ENCODE measurements at regions not wholly inside any gene's neighbourhood (a gene's known extent, or its start where the extent isn't known, plus 50 kb on each side); places are given as distances from the start of the nearest gene placed in this dataset.

DNA sequence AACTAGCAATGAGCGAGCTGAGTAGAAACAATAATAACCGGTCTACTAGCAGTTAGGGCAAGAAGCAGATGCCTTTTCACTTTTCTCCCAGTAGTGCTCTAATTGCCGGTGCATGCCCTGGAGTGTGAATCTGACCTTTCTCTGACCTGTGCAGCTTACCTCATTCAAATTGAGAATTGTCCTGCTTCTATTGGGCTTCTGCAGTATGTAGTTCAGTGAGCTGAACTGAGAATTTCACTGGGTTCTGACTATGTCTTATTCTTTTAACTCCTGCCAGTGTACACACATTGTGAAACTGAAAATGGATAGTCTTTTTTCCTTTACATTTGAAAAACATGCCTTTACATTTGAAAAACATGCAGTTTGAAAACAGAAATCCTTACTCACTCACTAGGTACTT lies 157.9 kb upstream of the GRM3 start:
- TF ChIP-seq, protein P1, sequence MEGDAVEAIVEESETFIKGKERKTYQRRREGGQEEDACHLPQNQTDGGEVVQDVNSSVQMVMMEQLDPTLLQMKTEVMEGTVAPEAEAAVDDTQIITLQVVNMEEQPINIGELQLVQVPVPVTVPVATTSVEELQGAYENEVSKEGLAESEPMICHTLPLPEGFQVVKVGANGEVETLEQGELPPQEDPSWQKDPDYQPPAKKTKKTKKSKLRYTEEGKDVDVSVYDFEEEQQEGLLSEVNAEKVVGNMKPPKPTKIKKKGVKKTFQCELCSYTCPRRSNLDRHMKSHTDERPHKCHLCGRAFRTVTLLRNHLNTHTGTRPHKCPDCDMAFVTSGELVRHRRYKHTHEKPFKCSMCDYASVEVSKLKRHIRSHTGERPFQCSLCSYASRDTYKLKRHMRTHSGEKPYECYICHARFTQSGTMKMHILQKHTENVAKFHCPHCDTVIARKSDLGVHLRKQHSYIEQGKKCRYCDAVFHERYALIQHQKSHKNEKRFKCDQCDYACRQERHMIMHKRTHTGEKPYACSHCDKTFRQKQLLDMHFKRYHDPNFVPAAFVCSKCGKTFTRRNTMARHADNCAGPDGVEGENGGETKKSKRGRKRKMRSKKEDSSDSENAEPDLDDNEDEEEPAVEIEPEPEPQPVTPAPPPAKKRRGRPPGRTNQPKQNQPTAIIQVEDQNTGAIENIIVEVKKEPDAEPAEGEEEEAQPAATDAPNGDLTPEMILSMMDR (IDR thresholded peaks at IDR 0.05), result no peak
- TF ChIP-seq POLR2A (IDR thresholded peaks at IDR 0.05), result no peak

Data from heart left ventricle (tissue), 13 donors.